ENCODE measurements at regions not wholly inside any gene's neighbourhood (a gene's known extent, or its start where the extent isn't known, plus 50 kb on each side); places are given as distances from the start of the nearest gene placed in this dataset.
"Not testable (repeated sequence)": the region's sequence is repeated elsewhere in the genome, so short reads cannot be mapped to it uniquely, and the experiment has no call there.

DNA sequence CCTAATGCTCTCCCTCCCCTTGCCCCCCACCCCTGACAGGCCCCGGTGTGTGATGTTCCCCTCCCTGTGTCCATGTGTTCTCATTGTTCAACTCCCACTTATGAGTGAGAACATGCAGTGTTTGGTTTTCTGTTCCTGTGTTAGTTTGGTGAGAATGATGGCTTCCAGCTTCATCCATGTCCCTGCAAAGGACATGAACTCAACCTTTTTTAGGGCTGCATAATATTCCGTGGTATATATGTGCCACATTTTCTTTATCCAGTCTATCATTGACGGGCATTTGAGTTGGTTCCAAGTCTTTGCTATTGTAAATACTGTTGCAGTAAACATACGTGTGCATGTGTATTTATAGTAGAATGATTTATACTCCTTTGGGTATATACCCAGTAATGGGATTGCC, 69.5 kb downstream of the HINT1 start:
- TF ChIP-seq SLC30A9 (CRISPR knock-in tag; IDR thresholded peaks at IDR 0.05); TOE1 (IDR thresholded peaks at IDR 0.05; ENCODE audit: borderline replicate concordance); TOE1 (CRISPR knock-in tag; IDR thresholded peaks at IDR 0.05; ENCODE audit: borderline replicate concordance, low read depth); ZEB2 (IDR thresholded peaks at IDR 0.05); ARID4B (CRISPR knock-in tag; IDR thresholded peaks at IDR 0.05); CTCF (IDR thresholded peaks at IDR 0.05 in 2 of 3, conservative IDR thresholded peaks at IDR 0.05 in 1 of 3; ENCODE audit: insufficient read depth in 2 of 3, low read depth in 1 of 3, low read length in 3 of 3); ELF4 (CRISPR knock-in tag; IDR thresholded peaks at IDR 0.05); POLR2AphosphoS5 (IDR thresholded peaks at IDR 0.05; ENCODE audit: control insufficient read depth, insufficient read depth, low read depth, low read length); RNF2 (IDR thresholded peaks at IDR 0.05): not testable (repeated sequence)
- TF ChIP-seq, protein P1, sequence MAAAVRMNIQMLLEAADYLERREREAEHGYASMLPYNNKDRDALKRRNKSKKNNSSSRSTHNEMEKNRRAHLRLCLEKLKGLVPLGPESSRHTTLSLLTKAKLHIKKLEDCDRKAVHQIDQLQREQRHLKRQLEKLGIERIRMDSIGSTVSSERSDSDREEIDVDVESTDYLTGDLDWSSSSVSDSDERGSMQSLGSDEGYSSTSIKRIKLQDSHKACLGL (CRISPR knock-in tag; IDR thresholded peaks at IDR 0.05; ENCODE audit: borderline replicate concordance, poor library complexity, severe bottlenecking) = not testable (repeated sequence)
- TF ChIP-seq, protein P2, sequence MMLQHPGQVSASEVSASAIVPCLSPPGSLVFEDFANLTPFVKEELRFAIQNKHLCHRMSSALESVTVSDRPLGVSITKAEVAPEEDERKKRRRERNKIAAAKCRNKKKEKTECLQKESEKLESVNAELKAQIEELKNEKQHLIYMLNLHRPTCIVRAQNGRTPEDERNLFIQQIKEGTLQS (IDR thresholded peaks at IDR 0.05) = not testable (repeated sequence)
- TF ChIP-seq, protein P2 (CRISPR knock-in tag; conservative IDR thresholded peaks at IDR 0.05) = not testable (repeated sequence)
